ENCODE measurements at regions not wholly inside any gene's neighbourhood (a gene's known extent, or its start where the extent isn't known, plus 50 kb on each side); places are given as distances from the start of the nearest gene placed in this dataset.

GRCh38 chr6:1538810-1539478 is 70.8 kb upstream of the FOXC1 start:
- TF ChIP-seq POLR2A (IDR thresholded peaks at IDR 0.05) (no peak), POLR2AphosphoS5 (IDR thresholded peaks at IDR 0.05) (no peak), EP300 (IDR thresholded peaks at IDR 0.05) (no peak), CTCF (IDR thresholded peaks at IDR 0.05) (no peak)
- ATAC-seq (ENCODE audit: low FRiP score in 2 of 2), result no peak
- Histone ChIP-seq H3K9me3 (no peaks in the 10 kb centered on the region), H3K4me3 (no peak overlapping the region), H3K27ac (no peak overlapping the region), H3K27me3 (no peaks in the 10 kb centered on the region), H3K36me3 (no peaks in the 10 kb centered on the region), H3K4me1 (no peaks in the 10 kb centered on the region)
- WGBS, 2 donors, result 94 to 96% methylated on average over 16 of the region's 16 CpGs
- no peak for DNase-seq

GRCh38 chr6:1540864-1541521 is 68.7 kb upstream of the FOXC1 start:
- H3K9me3 ChIP-seq, result no peaks in the 10 kb centered on the region
- H3K4me3 ChIP-seq, result no peak overlapping the region
- no peaks in the 10 kb centered on the region for H3K36me3 ChIP-seq
- H3K27ac ChIP-seq, result no peak overlapping the region
- 83 to 86% methylated on average over 11 of the region's 11 CpGs for WGBS, 2 donors
- H3K4me1 ChIP-seq, result no peaks in the 10 kb centered on the region
- ATAC-seq (ENCODE audit: low FRiP score in 2 of 2) (no peak), DNase-seq (no peak)
- no peaks in the 10 kb centered on the region for H3K27me3 ChIP-seq
- TF ChIP-seq CTCF (IDR thresholded peaks at IDR 0.05) (no peak), EP300 (IDR thresholded peaks at IDR 0.05) (no peak), POLR2AphosphoS5 (IDR thresholded peaks at IDR 0.05) (no peak), POLR2A (IDR thresholded peaks at IDR 0.05) (no peak)

GRCh38 chr6:1542335-1542734 is 67.4 kb upstream of the FOXC1 start:
- TF ChIP-seq EP300 (IDR thresholded peaks at IDR 0.05), result no peak
- no peak for TF ChIP-seq CTCF (IDR thresholded peaks at IDR 0.05)
- no peak for TF ChIP-seq POLR2A (IDR thresholded peaks at IDR 0.05)
- no peak for TF ChIP-seq POLR2AphosphoS5 (IDR thresholded peaks at IDR 0.05)

GRCh38 chr6:1542764-1543163 is 67.0 kb upstream of the FOXC1 start:
- Histone ChIP-seq H3K27ac (no peak overlapping the region), H3K4me3 (no peak overlapping the region), H3K4me1 (no peaks in the 10 kb centered on the region), H3K9me3 (no peaks in the 10 kb centered on the region), H3K27me3 (no peaks in the 10 kb centered on the region), H3K36me3 (peaks cover 0 to 3% (median 0%) of the 10 kb centered on the region in 4 donors)
- ATAC-seq (ENCODE audit: low FRiP score in 2 of 2) (no peak), DNase-seq (no peak)
- TF ChIP-seq POLR2AphosphoS5 (IDR thresholded peaks at IDR 0.05) (no peak), EP300 (IDR thresholded peaks at IDR 0.05) (no peak), POLR2A (IDR thresholded peaks at IDR 0.05) (no peak), CTCF (IDR thresholded peaks at IDR 0.05) (no peak)
- 61 to 94% methylated on average over 3 of the region's 3 CpGs for WGBS, 2 donors

More at GRCh38 chr6:1542335-1542734, 67.4 kb upstream of the FOXC1 start:
- no peaks in the 10 kb centered on the region for H3K27me3 ChIP-seq
- H3K9me3 ChIP-seq, result no peaks in the 10 kb centered on the region
- no peak overlapping the region for H3K27ac ChIP-seq
- H3K4me1 ChIP-seq, result no peaks in the 10 kb centered on the region
- H3K36me3 ChIP-seq, result no peaks in the 10 kb centered on the region
- DNase-seq, result no peak
- ATAC-seq (ENCODE audit: low FRiP score in 2 of 2), result no peak
- H3K4me3 ChIP-seq, result no peak overlapping the region

GRCh38 chr6:1544000-1544399 is 65.7 kb upstream of the FOXC1 start:
- WGBS, 2 donors, result 92 to 93% methylated on average over 3 of the region's 3 CpGs
- no peak overlapping the region for H3K4me3 ChIP-seq
- H3K4me1 ChIP-seq, result no peaks in the 10 kb centered on the region
- TF ChIP-seq CTCF (IDR thresholded peaks at IDR 0.05) (no peak), EP300 (IDR thresholded peaks at IDR 0.05) (no peak), POLR2AphosphoS5 (IDR thresholded peaks at IDR 0.05) (no peak), POLR2A (IDR thresholded peaks at IDR 0.05) (no peak)
- DNase-seq (no peak), ATAC-seq (ENCODE audit: low FRiP score in 2 of 2) (no peak)
- H3K9me3 ChIP-seq, result no peaks in the 10 kb centered on the region
- no peaks in the 10 kb centered on the region for H3K27me3 ChIP-seq
- H3K27ac ChIP-seq, result no peak overlapping the region
- peaks cover 0 to 6% (median 0%) of the 10 kb centered on the region in 4 donors for H3K36me3 ChIP-seq

Data from upper lobe of left lung (tissue), 6 donors.